Right lobe of liver (tissue), 4 donors: ENCODE measurements at regions not wholly inside any gene's neighbourhood (a gene's known extent, or its start where the extent isn't known, plus 50 kb on each side); places are given as distances from the start of the nearest gene placed in this dataset.

Experiments
- CTCF ChIP-seq, 4 donors: fragments of 200-600 bp in 3 of 4; fragments of 450-650 bp in 1 of 4; IDR thresholded peaks; one replicate each; pipeline versions ENCODE4 v1.5.1 to v1.8.0; 2016 to 2022; ENCODE audit warnings: antibody characterized with exemption in 4 of 4, mild to moderate bottlenecking in 2 of 4
- POLR2A ChIP-seq: fragments of 450-650 bp; IDR thresholded peaks from one replicate; pipeline ENCODE4 v1.6.1; 2017; ENCODE audit warnings: antibody characterized with exemption, mild to moderate bottlenecking
- donor health status: DM: no; HTN: no; CAD: no.
- donor health status: DM: no; HTN: no; CAD: no.
- donor health status: DM: no; HTN: yes; CAD: no.

DNA sequence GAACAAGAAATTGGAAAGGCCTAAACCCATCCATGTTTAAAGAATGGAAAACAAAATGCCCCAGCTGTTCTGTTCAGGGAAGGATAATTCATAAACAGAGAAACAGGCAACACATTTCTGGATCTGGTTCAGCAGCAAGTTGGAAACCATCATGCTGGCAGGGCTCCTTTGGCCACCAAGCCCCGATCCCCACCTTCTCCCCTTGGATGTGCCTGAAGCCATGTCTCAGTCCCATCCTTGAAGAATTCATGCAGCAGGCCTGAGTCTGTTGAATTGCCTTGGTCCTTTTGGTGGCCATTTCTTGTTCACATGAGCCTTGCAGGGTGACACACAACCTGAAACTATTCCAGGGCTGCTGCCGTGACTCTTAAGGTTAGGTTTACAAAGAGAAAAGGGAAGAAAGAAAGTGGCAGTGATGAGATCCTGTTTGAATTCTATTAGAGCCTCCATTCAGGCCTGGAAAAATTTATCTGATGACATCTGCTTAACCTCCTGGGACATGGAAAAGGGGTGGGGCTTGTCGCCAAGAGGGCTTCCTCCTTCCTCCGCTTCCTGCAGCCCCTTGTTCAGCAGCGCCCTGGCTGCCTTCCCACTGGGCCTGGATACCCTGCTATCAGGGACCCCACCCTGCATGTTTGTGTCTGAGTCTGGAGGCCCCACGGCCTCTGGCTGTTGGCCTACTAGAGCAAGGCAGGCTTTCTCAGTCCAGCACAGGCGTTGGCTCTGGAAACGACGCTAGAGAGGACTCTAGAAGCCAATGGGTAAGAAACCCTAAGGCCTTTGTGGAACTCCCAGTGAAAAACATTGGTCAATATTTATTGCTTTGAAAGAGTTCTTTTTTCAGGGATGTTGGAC is 341.9 kb downstream of the C12orf75 start:
- TF ChIP-seq CTCF (IDR thresholded peaks at IDR 0.05) (no peak), POLR2A (no peak)
